ENCODE measurements at regions not wholly inside any gene's neighbourhood (a gene's known extent, or its start where the extent isn't known, plus 50 kb on each side); places are given as distances from the start of the nearest gene placed in this dataset.

DNA sequence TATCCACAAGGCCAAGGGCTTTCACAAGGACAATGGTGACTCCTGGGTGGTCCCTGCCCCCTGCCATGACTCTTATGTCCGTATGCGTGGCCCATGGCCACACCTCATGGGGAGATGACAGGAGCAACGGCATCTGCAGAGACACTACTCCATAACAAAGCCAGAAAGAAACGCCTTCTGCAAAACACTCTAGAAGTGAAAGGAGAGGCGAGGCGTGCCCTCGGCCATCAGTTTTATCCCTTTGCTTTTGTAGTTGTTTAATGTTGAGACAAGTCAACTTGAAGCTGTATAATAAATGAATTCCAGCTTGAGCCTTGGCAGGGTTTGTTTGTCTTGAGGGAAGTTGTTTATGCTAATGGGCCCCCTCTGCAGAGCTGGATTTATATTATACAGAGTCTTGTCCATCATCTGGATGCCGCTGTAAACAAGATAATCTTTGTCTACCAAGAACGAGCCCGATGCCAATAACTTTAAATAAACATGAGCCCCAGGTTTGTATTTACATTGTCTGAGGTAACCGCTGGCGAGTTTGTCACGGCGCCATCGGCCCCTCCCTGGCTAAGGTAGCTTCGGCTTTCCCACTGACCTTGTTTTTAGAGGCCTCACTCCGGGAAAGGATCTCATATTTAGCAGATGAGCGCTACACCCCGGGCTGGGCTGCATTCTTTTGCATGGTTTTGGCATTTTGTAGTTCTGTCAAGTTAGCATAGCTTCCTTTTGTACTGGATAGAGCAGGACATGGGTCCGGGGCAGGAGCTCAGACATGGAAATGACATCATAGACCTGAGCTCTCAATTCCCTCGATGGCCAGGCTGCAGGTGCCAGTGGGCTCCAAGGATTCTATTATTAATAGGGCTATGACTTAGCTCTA lies 165.3 kb downstream of the ERCC6L2 start:
- Mint-ChIP-seq H3K4me1 (ENCODE audit: unreplicated experiment) (no peaks in the 10 kb centered on the region), H3K36me3 (ENCODE audit: low read depth, unreplicated experiment) (peaks cover 22% of the 10 kb centered on the region), H3K27ac (ENCODE audit: unreplicated experiment) (no peak overlapping the region), H3K4me3 (ENCODE audit: unreplicated experiment) (no peak overlapping the region), H3K9me3 (ENCODE audit: unreplicated experiment) (peaks cover 10% of the 10 kb centered on the region), H3K27me3 (ENCODE audit: unreplicated experiment) (peaks cover 13% of the 10 kb centered on the region)
- no peak for TF ChIP-seq CTCF (IDR thresholded peaks at IDR 0.05; ENCODE audit: unreplicated experiment)
- no peak for DNase-seq (ENCODE audit: low spot score)

GRCh38 chr9:96038914-96039313 lies 163.4 kb downstream of the ERCC6L2 start:
- Mint-ChIP-seq H3K27me3 (ENCODE audit: unreplicated experiment) (peaks cover 13% of the 10 kb centered on the region), H3K4me1 (ENCODE audit: unreplicated experiment) (no peaks in the 10 kb centered on the region)

GRCh38 chr9:96038271-96038670 lies 162.8 kb downstream of the ERCC6L2 start:
- no peak for DNase-seq (ENCODE audit: low spot score)
- peaks cover 10% of the 10 kb centered on the region for H3K9me3 Mint-ChIP-seq (ENCODE audit: unreplicated experiment)
- peaks cover 13% of the 10 kb centered on the region for H3K27me3 Mint-ChIP-seq (ENCODE audit: unreplicated experiment)
- TF ChIP-seq CTCF (IDR thresholded peaks at IDR 0.05; ENCODE audit: unreplicated experiment): no peak
- no peaks in the 10 kb centered on the region for H3K4me1 Mint-ChIP-seq (ENCODE audit: unreplicated experiment)
- peaks cover 26% of the 10 kb centered on the region for H3K36me3 Mint-ChIP-seq (ENCODE audit: low read depth, unreplicated experiment)
- no peak overlapping the region for H3K27ac Mint-ChIP-seq (ENCODE audit: unreplicated experiment)
- H3K4me3 Mint-ChIP-seq (ENCODE audit: unreplicated experiment): peak overlapping the region; percentile 44

More at GRCh38 chr9:96038914-96039313, 163.4 kb downstream of the ERCC6L2 start:
- DNase-seq (ENCODE audit: low spot score): no peak
- H3K27ac Mint-ChIP-seq (ENCODE audit: unreplicated experiment): peak overlapping the region; percentile 39
- H3K4me3 Mint-ChIP-seq (ENCODE audit: unreplicated experiment): peak overlapping the region; percentile 12
- no peak for TF ChIP-seq CTCF (IDR thresholded peaks at IDR 0.05; ENCODE audit: unreplicated experiment)
- peaks cover 10% of the 10 kb centered on the region for H3K9me3 Mint-ChIP-seq (ENCODE audit: unreplicated experiment)
- peaks cover 26% of the 10 kb centered on the region for H3K36me3 Mint-ChIP-seq (ENCODE audit: low read depth, unreplicated experiment)

GRCh38 chr9:96034553-96035122 lies 159.1 kb downstream of the ERCC6L2 start:
- no peak for TF ChIP-seq CTCF (IDR thresholded peaks at IDR 0.05; ENCODE audit: unreplicated experiment)
- DNase-seq (ENCODE audit: low spot score): no peak
- H3K9me3 Mint-ChIP-seq (ENCODE audit: unreplicated experiment): peaks cover 10% of the 10 kb centered on the region
- H3K36me3 Mint-ChIP-seq (ENCODE audit: low read depth, unreplicated experiment): peaks cover 26% of the 10 kb centered on the region
- peaks cover 9% of the 10 kb centered on the region for H3K4me1 Mint-ChIP-seq (ENCODE audit: unreplicated experiment)
- H3K27me3 Mint-ChIP-seq (ENCODE audit: unreplicated experiment): peaks cover 13% of the 10 kb centered on the region
- no peak overlapping the region for H3K4me3 Mint-ChIP-seq (ENCODE audit: unreplicated experiment)
- H3K27ac Mint-ChIP-seq (ENCODE audit: unreplicated experiment): no peak overlapping the region

GRCh38 chr9:96033896-96034295 lies 158.4 kb downstream of the ERCC6L2 start:
- H3K27me3 Mint-ChIP-seq (ENCODE audit: unreplicated experiment): peaks cover 9% of the 10 kb centered on the region
- H3K4me3 Mint-ChIP-seq (ENCODE audit: unreplicated experiment): no peak overlapping the region
- H3K9me3 Mint-ChIP-seq (ENCODE audit: unreplicated experiment): peaks cover 10% of the 10 kb centered on the region
- no peak for TF ChIP-seq CTCF (IDR thresholded peaks at IDR 0.05; ENCODE audit: unreplicated experiment)
- H3K27ac Mint-ChIP-seq (ENCODE audit: unreplicated experiment): no peak overlapping the region
- peaks cover 9% of the 10 kb centered on the region for H3K4me1 Mint-ChIP-seq (ENCODE audit: unreplicated experiment)
- no peak for DNase-seq (ENCODE audit: low spot score)
- H3K36me3 Mint-ChIP-seq (ENCODE audit: low read depth, unreplicated experiment): peaks cover 20% of the 10 kb centered on the region

Data from endothelial cell (in vitro differentiated cells).